ENCODE measurements at regions not wholly inside any gene's neighbourhood (a gene's known extent, or its start where the extent isn't known, plus 50 kb on each side); places are given as distances from the start of the nearest gene placed in this dataset.

GRCh38 chr2:64753399-64753798 lies 99.7 kb upstream of the SERTAD2 start:
- H3K27ac ChIP-seq, result peak overlapping the region in 1 of 2 donors; percentile 96
- WGBS, 3 donors, result 50 to 52% (median 52%) methylated on average over 2 of the region's 2 CpGs
- H3K9me3 ChIP-seq, result no peaks in the 10 kb centered on the region
- TF ChIP-seq POLR2A (IDR thresholded peaks at IDR 0.05) (no peak), CTCF (IDR thresholded peaks at IDR 0.05) (no peak), EP300 (IDR thresholded peaks at IDR 0.05) (no peak)
- DNase-seq, result no peak
- peaks cover 6% of the 10 kb centered on the region for H3K4me1 ChIP-seq (ENCODE audit: insufficient read depth)
- no peak overlapping the region for H3K4me3 ChIP-seq
- H3K36me3 ChIP-seq, result no peaks in the 10 kb centered on the region
- H3K27me3 ChIP-seq, result no peaks in the 10 kb centered on the region
- intact Hi-C loops (cut with DNase I), result loop anchor here (5.0 to 10.0 kb wide), 3 partner anchors 101 to 114 kb away; partner anchors contain the start of gene SERTAD2 (in 1 of the 4)

- 65 to 84% (median 82%) methylated on average over 1 of the region's 1 CpG for WGBS, 3 donors
These were observed 100.9 kb upstream of the SERTAD2 start for GRCh38 chr2:64754570-64754969.

GRCh38 chr2:64757126-64757525 lies 103.4 kb upstream of the SERTAD2 start:
- intact Hi-C loops (cut with DNase I), result loop anchor here in 2 of 4 donors (10.0 kb wide), 1 partner anchor 108 kb away; no protein-coding TSS in a partner anchor
- Histone ChIP-seq H3K4me3 (no peak overlapping the region), H3K4me1 (ENCODE audit: insufficient read depth) (peaks cover 3% of the 10 kb centered on the region), H3K27ac (no peak overlapping the region), H3K9me3 (no peaks in the 10 kb centered on the region), H3K27me3 (no peaks in the 10 kb centered on the region), H3K36me3 (no peaks in the 10 kb centered on the region)
- no peak for TF ChIP-seq POLR2A (IDR thresholded peaks at IDR 0.05)
- no peak for TF ChIP-seq EP300 (IDR thresholded peaks at IDR 0.05)
- DNase-seq, result no peak
- 87 to 92% (median 90%) methylated on average over 2 of the region's 2 CpGs for WGBS, 3 donors

More at GRCh38 chr2:64754570-64754969, 100.9 kb upstream of the SERTAD2 start:
- no peaks in the 10 kb centered on the region for H3K27me3 ChIP-seq
- no peaks in the 10 kb centered on the region for H3K9me3 ChIP-seq
- intact Hi-C loops (cut with DNase I), result loop anchor here (5.0 to 10.0 kb wide), 3 partner anchors 102 to 113 kb away; partner anchors contain the start of gene SERTAD2 (in 1 of the 4)
- TF ChIP-seq EP300 (IDR thresholded peaks at IDR 0.05) (no peak), POLR2A (IDR thresholded peaks at IDR 0.05) (no peak), CTCF (IDR thresholded peaks at IDR 0.05) (no peak)
- H3K4me1 ChIP-seq (ENCODE audit: insufficient read depth), result peaks cover 3% of the 10 kb centered on the region
- no peak overlapping the region for H3K27ac ChIP-seq
- H3K36me3 ChIP-seq, result no peaks in the 10 kb centered on the region
- no peak for DNase-seq
- H3K4me3 ChIP-seq, result no peak overlapping the region

GRCh38 chr2:64760128-64760527 lies 106.4 kb upstream of the SERTAD2 start:
- H3K27ac ChIP-seq, result no peak overlapping the region
- H3K27me3 ChIP-seq, result no peaks in the 10 kb centered on the region
- H3K4me3 ChIP-seq, result no peak overlapping the region
- no peaks in the 10 kb centered on the region for H3K36me3 ChIP-seq
- WGBS, 3 donors, result 95 to 98% (median 96%) methylated on average over 5 of the region's 5 CpGs
- TF ChIP-seq EP300 (IDR thresholded peaks at IDR 0.05), result no peak
- TF ChIP-seq POLR2A (IDR thresholded peaks at IDR 0.05), result no peak
- TF ChIP-seq CTCF (IDR thresholded peaks at IDR 0.05), result no peak
- intact Hi-C loops (cut with DNase I), result no loop called here
- H3K4me1 ChIP-seq (ENCODE audit: insufficient read depth), result no peaks in the 10 kb centered on the region
- DNase-seq, result no peak
- H3K9me3 ChIP-seq, result no peaks in the 10 kb centered on the region

- WGBS, 3 donors, result 74 to 75% (median 75%) methylated on average over 4 of the region's 4 CpGs
- Histone ChIP-seq H3K4me1 (ENCODE audit: insufficient read depth) (no peaks in the 10 kb centered on the region), H3K27me3 (no peaks in the 10 kb centered on the region), H3K36me3 (no peaks in the 10 kb centered on the region), H3K9me3 (no peaks in the 10 kb centered on the region), H3K4me3 (no peak overlapping the region), H3K27ac (no peak overlapping the region)
- no peak for DNase-seq
- no peak for TF ChIP-seq POLR2A (IDR thresholded peaks at IDR 0.05)
- TF ChIP-seq EP300 (IDR thresholded peaks at IDR 0.05), result no peak
- TF ChIP-seq CTCF (IDR thresholded peaks at IDR 0.05), result no peak
- intact Hi-C loops (cut with DNase I), result no loop called here
These were observed 108.7 kb upstream of the SERTAD2 start for GRCh38 chr2:64762301-64762997.
